Lower leg skin (tissue), 3 donors: ENCODE measurements at regions not wholly inside any gene's neighbourhood (a gene's known extent, or its start where the extent isn't known, plus 50 kb on each side); places are given as distances from the start of the nearest gene placed in this dataset.

Experiments used
- CTCF ChIP-seq, 3 donors: fragments of 450-650 bp; IDR thresholded peaks; one replicate each; pipeline ENCODE4 v1.5.1; 2016; ENCODE audit warnings: antibody characterized with exemption in 3 of 3, mild to moderate bottlenecking in 3 of 3, moderate library complexity in 2 of 3
- POLR2A ChIP-seq, 2 donors: fragments of 450-650 bp; IDR thresholded peaks; one replicate each; pipeline ENCODE4 v1.6.1; 2016 to 2017; ENCODE audit warnings: antibody characterized with exemption in 2 of 2, mild to moderate bottlenecking in 1 of 2, moderate library complexity in 1 of 2

- no peak for TF ChIP-seq CTCF (IDR thresholded peaks at IDR 0.05)
- TF ChIP-seq POLR2A (IDR thresholded peaks at IDR 0.05), result no peak
These were observed 1317.4 kb upstream of the CDH9 start for GRCh38 chr5:28355831-28356230.
